GM21367 (cell line): ENCODE measurements at regions not wholly inside any gene's neighbourhood (a gene's known extent, or its start where the extent isn't known, plus 50 kb on each side); places are given as distances from the start of the nearest gene placed in this dataset.
"Not testable (repeated sequence)": the region's sequence is repeated elsewhere in the genome, so short reads cannot be mapped to it uniquely, and the experiment has no call there.

ENCODE experiments used
- ATAC-seq: cut with Tn5 transposase; IDR thresholded peaks from one replicate; pipeline ENCODE4 v1.9.1; 2021; ENCODE audit not compliant: unreplicated experiment

DNA sequence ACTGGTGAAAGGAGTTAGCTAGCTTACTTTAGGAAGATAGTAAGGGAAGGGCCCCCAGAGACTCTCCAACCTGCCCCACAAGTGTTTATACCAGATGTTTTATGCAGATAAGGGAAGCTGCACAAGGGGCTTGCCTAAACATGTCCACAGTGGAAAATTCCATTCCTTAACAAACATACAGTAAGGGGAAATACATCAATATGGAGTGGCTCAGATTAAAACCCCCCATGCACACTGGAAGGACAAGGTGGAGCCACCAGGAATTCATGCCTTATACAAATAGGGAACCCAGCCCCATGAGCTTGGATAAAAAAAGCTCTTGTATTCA lies 106.3 kb upstream of the GPBP1 start:
- no peak for ATAC-seq

DNA sequence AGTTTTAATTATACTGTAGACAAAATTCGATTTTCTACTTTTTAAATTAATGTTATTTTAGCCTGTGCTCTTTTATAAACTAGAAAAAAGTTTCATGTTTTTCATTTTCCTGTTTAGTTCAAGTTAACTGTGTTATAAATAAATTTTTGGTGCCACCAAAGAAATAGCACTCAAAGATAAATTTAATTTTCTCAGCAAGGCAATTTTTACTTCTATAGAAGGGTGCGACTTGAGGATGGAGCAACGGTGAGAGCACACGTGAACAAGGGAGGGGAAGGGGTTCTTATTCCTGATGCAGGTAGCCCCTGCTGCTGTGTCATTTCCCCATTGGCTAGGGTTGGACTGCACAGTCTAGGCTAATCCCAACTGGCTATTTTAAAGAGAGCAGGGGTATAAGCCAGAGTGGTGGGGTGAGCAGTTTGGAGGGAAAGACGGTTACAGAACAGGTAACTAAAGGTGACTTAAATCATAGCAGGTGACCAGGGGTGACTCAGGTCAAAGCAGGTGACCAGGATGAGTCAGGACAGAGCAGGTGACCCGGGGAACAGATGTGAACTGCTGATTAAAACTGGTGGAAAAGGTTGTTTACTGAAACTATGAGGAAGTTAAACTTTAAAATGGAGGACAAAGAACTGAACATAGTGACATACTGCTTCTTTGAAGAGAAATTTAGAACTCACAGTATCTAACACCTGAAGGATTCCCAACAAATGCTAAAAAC lies 104.6 kb upstream of the GPBP1 start:
- no peak for ATAC-seq

DNA sequence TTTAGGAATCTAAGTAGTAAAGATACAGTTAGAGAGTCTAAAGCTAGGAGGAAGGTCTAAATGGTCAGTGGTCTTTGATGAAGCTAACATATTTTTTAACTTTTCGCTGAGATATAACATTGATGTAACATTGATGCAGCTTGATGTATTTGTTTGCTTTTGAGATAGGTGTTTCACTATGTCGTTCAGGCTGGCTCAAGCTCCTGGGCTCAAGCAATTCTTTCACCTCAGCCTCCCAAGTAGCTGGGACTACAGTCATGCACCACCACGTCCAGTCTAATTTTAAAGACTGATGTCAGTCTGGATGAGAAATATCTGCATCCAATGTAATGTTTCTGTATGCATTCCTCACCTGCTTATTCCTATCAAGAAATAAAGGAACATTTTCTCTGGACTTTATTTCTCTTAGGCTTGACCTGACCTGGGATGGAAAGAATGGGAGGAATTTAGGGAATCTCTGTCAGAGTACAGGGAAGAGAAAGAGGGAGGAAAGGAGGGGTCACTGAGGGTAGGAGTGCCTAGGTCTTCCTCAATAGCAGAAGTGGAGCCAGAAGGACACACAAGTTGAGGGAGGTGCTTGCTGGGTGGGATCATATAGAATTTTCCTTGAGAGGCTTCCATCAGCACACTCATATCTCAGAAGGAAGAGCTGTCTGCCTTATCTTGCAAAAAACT lies 101.5 kb upstream of the GPBP1 start:
- ATAC-seq: no peak

DNA sequence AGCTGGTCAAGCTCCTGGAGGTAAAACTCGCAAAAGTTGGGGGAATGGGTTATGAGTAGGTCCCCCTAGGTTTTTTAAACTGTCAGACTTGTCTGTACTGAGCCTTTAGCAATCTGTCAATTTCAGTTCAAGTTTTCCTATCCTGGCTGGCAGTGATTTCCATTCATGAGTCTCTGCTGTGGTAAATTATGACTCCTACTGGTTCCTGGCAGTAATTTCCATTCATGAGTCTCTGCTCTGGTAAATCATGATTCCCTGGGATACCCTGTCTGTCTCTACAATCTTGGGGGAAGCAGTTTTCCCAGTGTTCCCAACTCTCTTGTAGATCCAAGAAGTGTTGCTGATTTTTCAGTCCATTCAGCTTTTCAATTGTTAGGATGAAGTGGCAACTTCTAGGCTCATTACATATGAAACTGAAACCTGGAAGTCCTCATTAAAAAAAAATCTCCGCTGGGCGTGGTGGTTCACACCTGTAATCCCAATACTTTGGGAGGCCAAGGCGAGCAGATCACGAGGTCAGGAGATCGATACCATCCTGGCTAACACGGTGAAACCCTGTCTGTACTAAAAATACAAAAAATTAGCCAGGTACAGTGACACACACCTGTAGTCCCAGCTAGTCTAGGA lies 91.3 kb upstream of the GPBP1 start:
- ATAC-seq: no peak

DNA sequence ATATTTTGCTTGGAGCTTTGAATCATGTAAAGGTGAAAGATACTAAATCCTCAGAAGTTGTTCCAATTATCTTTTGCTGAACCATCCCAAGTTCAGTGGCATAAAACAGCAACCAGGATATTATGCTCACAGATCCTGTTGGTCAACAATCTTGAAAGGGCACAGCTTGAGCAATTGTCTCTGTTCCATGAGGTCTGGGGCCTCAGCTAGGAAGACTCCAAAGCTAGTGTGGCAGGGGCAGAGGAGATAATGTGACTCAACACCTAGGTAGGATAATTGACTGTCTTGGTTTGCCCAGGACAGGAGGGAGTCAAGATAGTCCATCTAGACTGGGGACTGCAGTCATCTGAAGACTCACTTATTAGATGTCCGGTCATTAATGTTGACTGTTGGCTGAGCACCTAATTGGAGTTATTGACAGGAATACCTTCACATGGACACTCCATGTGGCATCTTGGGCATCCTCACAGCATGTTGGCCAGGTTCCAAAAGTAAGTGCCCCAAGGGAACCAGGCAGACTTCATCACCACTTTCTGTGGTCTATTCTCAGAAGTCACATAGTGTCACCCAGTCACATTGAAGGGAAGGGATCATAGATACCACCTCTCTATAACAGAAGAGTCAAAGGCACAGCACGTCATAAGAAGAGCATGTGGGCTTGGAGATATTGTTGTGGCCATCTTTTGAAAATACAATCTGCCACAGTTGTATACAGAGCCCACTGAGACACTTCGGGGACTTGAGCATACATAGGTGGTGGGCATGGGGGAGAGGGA lies 88.4 kb upstream of the GPBP1 start:
- no peak for ATAC-seq

DNA sequence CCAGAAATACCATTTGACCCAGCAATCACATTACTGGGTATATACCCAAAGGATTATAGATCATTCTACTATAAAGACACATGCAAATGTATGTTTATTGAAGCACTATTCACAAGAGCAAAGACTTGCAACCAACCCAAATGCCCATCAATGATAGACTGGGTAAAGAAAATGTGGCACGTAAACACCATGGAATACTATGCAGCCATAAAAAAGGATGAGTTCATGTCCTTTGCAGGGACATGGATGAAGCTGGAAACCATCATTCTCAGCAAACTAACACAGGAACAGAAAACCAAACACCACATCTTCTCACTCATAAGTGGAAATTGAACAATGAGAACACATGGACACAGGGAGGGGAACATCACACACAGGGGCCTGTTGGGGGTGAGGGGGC lies 85.9 kb upstream of the GPBP1 start:
- not testable (repeated sequence) for ATAC-seq

DNA sequence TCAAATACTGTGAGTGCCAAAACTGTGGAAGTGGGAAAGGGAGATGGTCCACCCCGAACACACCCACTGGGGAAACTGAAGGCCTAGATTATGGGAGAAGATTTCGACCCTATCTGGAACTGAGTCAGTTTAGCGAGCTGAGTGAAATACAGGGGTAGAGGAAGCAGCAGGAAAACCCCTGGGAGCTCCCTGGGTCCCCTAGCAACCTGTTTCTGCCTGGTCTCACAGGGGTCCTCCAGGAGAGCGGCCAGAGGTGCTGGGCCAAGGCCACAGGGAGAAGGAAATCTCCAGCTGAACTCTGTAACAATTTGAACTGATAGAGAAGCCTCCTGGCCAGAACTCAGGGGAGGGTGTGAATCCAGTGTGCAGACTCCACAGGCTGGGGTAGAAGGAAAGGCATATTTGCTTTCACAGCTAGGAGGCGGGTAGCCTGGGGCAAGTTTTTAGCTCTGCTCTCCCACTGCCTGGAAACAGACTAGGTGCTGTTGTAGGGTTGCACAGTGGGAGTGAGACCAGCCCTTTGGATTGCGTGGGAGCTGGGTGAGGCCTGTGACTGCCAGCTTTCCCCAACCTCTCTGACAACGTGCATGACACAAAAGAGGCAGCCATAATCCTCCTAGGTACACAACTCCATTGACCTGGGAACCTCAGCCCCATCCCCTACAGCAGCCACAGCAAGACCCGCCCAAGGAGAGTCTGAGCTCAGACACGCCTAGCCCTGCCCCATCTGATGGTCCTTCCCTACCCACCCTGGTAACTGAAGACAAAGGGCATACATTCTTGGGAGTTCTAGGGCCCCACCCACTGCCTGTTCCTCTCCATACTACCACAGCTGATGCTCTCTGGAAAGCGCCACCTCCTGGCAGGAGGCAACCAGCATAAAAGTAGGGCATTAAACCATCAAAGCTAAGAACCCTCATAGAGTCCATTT lies 78.8 kb upstream of the GPBP1 start:
- no peak for ATAC-seq

DNA sequence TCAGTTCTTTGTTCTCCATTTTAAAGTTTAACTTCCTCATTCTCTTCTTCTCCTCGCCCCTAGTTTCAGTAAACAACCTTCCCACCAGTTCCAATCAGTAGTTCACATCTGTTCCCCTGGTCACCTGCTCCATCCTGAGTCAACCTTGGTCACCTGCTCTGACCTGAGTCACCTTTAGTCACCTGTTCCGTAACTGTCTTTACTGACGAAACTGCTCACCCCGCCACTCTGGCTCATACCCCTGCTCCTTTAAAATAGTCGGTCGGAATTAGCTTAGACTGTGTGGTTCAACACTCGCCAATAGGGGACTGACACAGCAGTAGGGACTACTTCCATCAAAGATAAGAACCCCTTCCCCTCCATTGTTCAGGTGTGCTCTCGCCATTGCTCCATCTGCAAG lies 76.3 kb upstream of the GPBP1 start:
- ATAC-seq: no peak

DNA sequence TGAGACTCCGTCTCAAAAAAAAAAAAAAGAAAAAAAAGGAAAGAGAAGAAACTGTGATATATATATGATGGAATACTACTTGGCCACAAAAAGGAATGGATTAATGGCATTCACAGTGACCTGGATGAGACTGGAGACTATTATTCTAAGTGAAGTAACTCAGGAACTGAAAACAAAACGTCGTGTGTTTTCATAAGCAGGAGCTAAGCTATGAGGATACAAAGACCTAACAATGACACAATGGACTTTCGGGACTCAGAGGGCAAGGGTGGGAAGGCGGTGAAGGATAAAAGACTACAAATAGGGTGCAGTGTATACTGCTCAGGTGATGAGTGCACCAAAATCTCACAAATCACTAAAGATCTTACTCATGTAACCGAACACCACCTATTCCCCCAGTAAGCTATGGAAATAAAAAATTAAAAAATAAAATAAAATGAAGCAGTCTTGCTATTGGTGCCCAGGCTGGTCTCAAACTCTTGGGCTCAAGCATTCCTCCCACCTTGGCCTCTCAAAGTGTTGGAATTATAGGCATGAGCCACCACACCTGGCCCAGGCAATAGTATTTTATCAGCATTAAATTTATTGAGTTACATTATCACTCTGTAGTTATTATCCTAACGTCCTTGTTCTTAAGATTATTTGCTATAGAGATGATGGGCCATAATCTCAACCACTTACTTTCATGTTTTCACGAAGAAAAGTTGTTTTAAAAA lies 71.5 kb upstream of the GPBP1 start:
- ATAC-seq: no peak

DNA sequence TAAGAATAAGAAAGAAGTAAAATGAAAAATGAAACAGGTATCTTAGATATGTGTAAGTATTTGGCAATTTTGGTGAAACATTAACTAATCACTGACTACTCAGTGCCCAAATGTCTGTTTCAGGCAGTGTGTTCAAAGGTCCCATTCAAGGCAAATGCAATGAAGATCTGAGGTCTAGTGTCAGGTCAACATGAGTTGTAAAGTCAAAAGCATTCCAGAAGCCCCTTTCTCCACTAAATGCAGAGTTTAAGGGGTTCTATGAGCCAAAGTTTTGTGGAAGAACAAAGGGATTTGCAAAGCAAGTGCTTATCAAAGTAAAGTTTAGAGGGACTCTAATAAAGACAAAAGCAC lies 71.0 kb upstream of the GPBP1 start:
- ATAC-seq: no peak

DNA sequence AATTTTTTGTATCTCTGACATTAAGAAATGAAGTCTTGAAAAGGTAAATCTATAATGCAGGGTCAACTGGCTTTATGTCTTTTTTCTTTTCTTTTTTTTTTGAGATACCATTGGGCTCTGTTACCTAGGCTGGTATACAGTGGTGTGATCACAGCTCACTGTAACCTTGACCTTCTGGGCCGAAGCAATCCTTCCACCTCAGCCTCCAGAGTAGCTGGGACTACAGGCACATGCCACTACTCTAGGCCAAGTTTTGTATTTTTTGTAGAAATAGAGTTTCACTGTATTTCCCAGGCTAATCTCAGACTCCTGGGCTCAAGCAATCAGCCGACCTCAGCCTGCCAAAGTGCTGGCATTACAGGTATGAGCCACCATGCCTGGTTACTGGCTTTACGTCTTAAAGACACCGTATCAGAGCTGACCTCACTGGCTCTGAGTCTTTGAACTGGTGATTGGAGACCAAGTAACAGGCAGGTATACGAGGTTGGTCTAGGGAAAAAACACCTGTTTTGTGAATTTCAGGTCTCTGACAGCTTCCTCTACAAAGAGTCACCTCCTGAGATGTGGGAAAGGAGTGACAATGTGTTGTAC lies 70.4 kb upstream of the GPBP1 start:
- ATAC-seq: no peak

DNA sequence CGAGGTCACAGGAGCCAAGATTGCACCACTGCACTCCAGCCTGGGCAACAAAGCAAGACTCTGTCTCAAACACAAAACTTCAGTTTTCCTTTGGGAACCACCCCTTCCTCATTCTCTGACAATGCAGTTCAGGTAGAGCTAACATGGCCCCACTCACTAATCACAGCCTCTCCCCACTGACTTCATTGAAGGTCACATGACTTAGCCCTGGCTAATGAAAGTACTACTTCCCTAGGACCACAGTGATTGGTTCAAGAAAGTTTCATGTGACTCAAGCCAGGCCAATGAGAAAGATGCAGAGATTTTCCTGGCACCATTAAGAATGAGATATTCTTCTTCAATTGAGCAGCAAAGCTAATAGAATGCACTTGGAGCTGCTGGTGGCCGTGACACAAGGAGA lies 67.2 kb upstream of the GPBP1 start:
- ATAC-seq: no peak

DNA sequence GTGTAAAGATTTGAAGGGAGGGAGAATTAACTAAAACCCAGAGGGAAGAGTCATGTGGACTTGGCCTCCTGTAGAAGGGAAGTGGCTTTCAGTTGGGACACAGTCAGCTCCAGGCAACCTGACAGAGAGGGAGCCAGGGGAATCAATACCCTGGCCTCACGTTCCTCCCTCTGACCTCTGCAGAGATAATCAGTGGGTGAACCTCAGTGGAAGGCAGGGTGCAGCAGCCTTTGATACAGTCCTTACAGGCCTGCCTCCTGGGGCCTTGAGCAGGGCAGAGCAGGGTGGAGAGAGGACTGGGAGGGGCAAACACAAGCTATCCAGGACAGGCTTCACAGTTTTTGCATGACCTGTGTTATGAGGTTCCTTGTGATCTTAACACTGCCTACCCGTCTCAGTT lies 61.9 kb upstream of the GPBP1 start:
- ATAC-seq: no peak

DNA sequence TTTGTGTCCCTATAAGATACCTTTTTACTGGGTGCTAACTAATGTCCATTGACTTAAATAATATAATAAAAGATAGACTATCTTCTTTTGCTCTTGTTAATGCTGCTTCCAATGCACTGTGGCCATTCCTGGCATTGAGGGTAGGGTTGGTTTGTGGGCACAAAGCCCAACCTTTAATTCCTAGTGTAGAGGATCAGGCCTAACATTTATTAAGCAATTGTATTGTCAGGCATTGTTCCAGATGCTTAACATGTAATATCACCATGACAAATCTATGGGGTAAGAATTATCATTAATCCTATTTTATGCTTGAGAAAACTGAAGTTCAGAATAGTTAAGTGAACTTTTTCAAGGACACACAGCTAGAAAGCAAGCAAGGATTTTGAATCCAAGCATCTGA lies 60.4 kb upstream of the GPBP1 start:
- ATAC-seq: no peak

DNA sequence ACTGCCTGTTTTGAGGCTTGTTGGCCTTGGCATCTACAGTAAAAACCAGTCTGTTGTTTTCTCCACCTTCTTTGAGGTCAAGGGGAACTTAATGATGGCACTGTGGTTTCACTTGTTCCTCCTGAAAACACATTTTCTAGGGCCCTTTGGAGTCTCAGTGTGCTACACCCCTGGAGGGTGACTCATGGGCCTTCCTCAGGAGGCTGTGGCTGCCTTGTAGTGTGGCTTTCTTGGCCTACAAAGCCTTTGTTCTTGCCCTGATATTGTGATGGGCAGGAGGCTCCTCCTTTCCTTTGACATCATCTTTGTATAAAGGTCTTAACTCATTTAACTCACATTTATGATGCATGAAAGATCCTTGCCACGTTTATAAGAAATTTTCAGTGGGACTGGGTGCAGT lies 56.3 kb upstream of the GPBP1 start:
- no peak for ATAC-seq

DNA sequence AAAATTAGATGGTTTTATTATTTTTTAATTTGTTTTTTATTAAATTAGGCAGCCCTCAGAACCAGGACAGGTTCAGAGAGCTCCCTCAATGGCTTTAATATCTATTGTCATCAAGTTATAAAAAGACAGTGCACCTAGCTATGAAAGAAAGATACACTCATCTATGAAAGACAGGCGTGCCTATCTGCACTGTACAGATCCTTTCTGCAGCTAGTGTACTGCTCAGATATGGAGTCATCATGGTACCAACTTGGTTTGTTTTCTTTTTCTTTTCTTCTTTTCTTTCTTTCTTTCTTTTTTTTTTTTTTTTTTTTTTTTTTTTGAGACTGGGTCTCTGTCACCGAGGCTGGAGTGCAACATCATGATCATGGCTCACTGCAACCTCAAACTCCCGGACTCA lies 54.8 kb upstream of the GPBP1 start:
- no peak for ATAC-seq

DNA sequence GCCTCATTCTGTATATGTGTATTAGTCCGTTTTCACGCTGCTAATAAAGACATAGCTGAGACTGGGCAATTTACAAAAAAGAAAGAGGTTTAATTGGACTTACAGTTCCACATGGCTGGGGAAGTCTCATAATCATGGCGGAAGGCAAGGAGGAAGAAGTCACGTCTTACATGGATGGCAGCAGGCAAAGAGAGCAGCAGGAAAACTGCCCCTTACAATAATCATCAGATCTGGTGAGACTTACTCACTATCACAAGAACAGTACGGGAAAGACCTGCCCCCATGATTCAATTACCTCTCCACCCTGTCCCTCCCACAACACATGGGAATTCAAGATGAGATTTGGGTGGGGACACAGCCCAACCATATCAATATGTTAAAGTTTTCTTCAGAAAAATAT lies 49.8 kb upstream of the GPBP1 start:
- no peak for ATAC-seq
